Stomach (tissue), 4 donors: ENCODE measurements at regions not wholly inside any gene's neighbourhood (a gene's known extent, or its start where the extent isn't known, plus 50 kb on each side); places are given as distances from the start of the nearest gene placed in this dataset.

ENCODE experiments used
- POLR2A ChIP-seq, 4 donors: fragments of 450-650 bp; IDR thresholded peaks; one replicate each; pipeline ENCODE4 v1.6.1; 2016; ENCODE audit warnings: antibody characterized with exemption in 4 of 4, control low read depth in 2 of 4, mild to moderate bottlenecking in 1 of 4, moderate library complexity in 1 of 4
- TF ChIP-seq, protein P1 (sequence below), 7 experiments: fragments of 450-650 bp in 4 of 7; fragments of 200-600 bp in 3 of 7; sonication (generic) in 3 of 7; IDR thresholded peaks; one replicate each; pipeline ENCODE4 v1.5.1; 2016 to 2019; ENCODE audit warnings: antibody characterized with exemption in 7 of 7, control low read depth in 2 of 7, mild to moderate bottlenecking in 1 of 7

DNA sequence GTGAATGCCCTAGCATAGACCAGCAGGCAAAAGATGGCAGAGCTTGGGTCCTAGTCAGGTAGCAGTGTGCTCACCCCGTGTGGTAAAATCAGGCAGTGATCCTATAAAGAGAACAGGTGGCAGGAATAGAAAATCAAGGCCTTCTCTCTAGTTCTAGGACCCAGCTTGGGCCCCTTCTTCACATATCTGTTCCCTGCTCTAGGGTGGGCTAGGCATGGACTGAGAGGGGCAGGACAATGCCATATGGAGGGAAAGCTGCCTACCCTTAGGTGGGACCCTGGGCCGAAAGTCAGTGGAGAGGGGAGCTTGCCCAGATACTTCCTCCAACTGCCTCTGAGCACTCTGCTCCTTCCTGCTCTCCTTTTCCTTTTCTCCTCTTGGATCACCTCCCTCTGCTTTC is 117.4 kb upstream of the NALF2 start:
- TF ChIP-seq, protein P1, sequence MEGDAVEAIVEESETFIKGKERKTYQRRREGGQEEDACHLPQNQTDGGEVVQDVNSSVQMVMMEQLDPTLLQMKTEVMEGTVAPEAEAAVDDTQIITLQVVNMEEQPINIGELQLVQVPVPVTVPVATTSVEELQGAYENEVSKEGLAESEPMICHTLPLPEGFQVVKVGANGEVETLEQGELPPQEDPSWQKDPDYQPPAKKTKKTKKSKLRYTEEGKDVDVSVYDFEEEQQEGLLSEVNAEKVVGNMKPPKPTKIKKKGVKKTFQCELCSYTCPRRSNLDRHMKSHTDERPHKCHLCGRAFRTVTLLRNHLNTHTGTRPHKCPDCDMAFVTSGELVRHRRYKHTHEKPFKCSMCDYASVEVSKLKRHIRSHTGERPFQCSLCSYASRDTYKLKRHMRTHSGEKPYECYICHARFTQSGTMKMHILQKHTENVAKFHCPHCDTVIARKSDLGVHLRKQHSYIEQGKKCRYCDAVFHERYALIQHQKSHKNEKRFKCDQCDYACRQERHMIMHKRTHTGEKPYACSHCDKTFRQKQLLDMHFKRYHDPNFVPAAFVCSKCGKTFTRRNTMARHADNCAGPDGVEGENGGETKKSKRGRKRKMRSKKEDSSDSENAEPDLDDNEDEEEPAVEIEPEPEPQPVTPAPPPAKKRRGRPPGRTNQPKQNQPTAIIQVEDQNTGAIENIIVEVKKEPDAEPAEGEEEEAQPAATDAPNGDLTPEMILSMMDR (IDR thresholded peaks at IDR 0.05), result no peak
- TF ChIP-seq POLR2A (IDR thresholded peaks at IDR 0.05), result no peak
